Ishikawa (cell line): ENCODE measurements at regions not wholly inside any gene's neighbourhood (a gene's known extent, or its start where the extent isn't known, plus 50 kb on each side); places are given as distances from the start of the nearest gene placed in this dataset.

Experiments used
- CEBPB ChIP-seq: IDR thresholded peaks from 2 replicates; pipeline ENCODE4 v1.6.1; 2012
- CREB1 ChIP-seq: IDR thresholded peaks from 2 replicates; pipeline ENCODE4 v1.6.1; 2012; ENCODE audit warnings: low read depth
- EGR1 ChIP-seq: IDR thresholded peaks from 2 replicates; pipeline ENCODE4 v1.6.1; 2012
- EP300 ChIP-seq: IDR thresholded peaks from 2 replicates; pipeline ENCODE4 v1.6.1; 2012; ENCODE audit warnings: borderline replicate concordance
- FOXM1 ChIP-seq: IDR thresholded peaks from 2 replicates; pipeline ENCODE4 v1.6.1; 2012; ENCODE audit warnings: low read depth, borderline replicate concordance
- MAX ChIP-seq: IDR thresholded peaks from 2 replicates; pipeline ENCODE4 v1.6.1; 2012
- NFIC ChIP-seq: IDR thresholded peaks from 2 replicates; pipeline ENCODE4 v1.6.1; 2012
- REST ChIP-seq: IDR thresholded peaks from 2 replicates; pipeline ENCODE4 v1.6.1; 2012; ENCODE audit warnings: low read depth, mild to moderate bottlenecking
- TAF1 ChIP-seq: IDR thresholded peaks from 2 replicates; pipeline ENCODE4 v1.6.1; 2012; ENCODE audit warnings: low read depth, mild to moderate bottlenecking
- TEAD4 ChIP-seq: IDR thresholded peaks from 2 replicates; pipeline ENCODE4 v1.6.1; 2012
- USF1 ChIP-seq: IDR thresholded peaks from 2 replicates; pipeline ENCODE4 v1.6.1; 2012
- YY1 ChIP-seq: IDR thresholded peaks from 2 replicates; pipeline ENCODE4 v1.6.1; 2012; ENCODE audit warnings: low read depth

GRCh38 chr6:117022774-117023173 is 145.7 kb downstream of the RFX6 start:
- TF ChIP-seq REST (no peak), MAX (no peak), USF1 (no peak), EP300 (no peak), YY1 (no peak), FOXM1 (no peak), TAF1 (no peak), NFIC (no peak), CREB1 (no peak), EGR1 (no peak), CEBPB (no peak), TEAD4 (no peak)
